Lower leg skin (tissue), 4 donors: ENCODE measurements at regions not wholly inside any gene's neighbourhood (a gene's known extent, or its start where the extent isn't known, plus 50 kb on each side); places are given as distances from the start of the nearest gene placed in this dataset.

Experiments used
- DNase-seq, 2 donors: peaks; one replicate each; pipeline ENCODE4 v3.0.0-alpha.2; 2019; ENCODE audit warnings: low spot score in 2 of 2
- H3K4me3 ChIP-seq: fragments of 200-600 bp; sonication (generic); 2 replicates; pipeline ENCODE4 v1.5.1; 2017; ENCODE audit warnings: mild to moderate bottlenecking, low read depth; ENCODE audit not compliant: poor library complexity, severe bottlenecking
- CTCF ChIP-seq, 3 donors: fragments of 450-650 bp; IDR thresholded peaks; one replicate each; pipeline ENCODE4 v1.5.1; 2016; ENCODE audit warnings: antibody characterized with exemption in 3 of 3, mild to moderate bottlenecking in 3 of 3, moderate library complexity in 2 of 3
- POLR2A ChIP-seq, 2 donors: fragments of 450-650 bp; IDR thresholded peaks; one replicate each; pipeline ENCODE4 v1.6.1; 2016 to 2017; ENCODE audit warnings: antibody characterized with exemption in 2 of 2, mild to moderate bottlenecking in 1 of 2, moderate library complexity in 1 of 2
- WGBS, 2 donors: methylation state at CpG; one replicate each; pipeline ENCODE4 v1.1.5; 2018; 5-methylcytosine and 5-hydroxymethylcytosine counted together
- intact Hi-C: fragments of 100-400 bp; cut with DNase I; formaldehyde crosslinking; loops from one replicate; pipeline ENCODE4 v1.15.0; 2023; ENCODE audit warnings: low total_unique reads

DNA sequence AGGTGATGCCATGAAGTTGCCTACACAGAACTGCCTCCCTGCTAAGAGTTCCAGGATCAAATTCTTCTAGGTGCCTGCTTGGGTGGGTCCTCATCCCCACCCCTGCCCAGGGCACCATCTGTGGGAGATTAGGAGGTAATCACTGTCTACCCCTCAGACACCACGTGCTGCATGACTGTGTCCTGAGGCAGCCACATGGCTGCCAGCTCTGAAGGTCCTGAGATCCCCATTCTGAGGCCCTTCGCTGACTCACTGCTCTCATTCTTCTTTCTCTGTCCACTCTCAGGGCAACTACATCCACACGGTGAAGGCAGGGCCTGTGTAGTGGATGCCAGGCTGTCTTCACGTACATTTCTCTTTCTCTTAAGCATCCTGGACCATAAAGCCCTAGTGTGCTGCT, 222.9 kb upstream of the ANKRD55 start:
- WGBS, 2 donors = 70 to 81% methylated on average over 4 of the region's 4 CpGs
- no peak overlapping the region for H3K4me3 ChIP-seq
- intact Hi-C loops = no loop called here
- DNase-seq = no peak
- TF ChIP-seq POLR2A (IDR thresholded peaks at IDR 0.05) = no peak
- TF ChIP-seq CTCF (IDR thresholded peaks at IDR 0.05) = no peak

DNA sequence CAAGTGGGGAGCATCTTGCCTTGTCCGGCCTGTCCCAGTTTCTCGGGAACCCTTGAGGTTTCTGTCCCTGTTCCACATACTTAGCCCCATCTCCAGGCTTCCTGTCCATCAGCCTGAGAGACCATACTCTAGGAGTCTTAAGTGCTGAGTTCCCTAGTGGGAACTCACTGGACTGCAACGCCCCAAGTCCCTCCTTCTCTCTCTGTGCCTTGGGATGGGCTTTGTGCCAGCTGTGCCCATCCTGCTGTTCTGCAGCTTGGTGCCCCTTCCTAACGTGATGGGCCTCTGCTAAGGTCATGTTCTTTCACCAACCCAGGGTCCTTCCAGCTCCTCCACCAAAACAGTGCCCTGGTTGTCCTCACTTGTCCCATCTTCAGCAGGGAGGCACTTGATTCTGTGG, 222.3 kb upstream of the ANKRD55 start:
- TF ChIP-seq CTCF (IDR thresholded peaks at IDR 0.05) (no peak), POLR2A (IDR thresholded peaks at IDR 0.05) (no peak)
- intact Hi-C loops = no loop called here
- DNase-seq = no peak
- H3K4me3 ChIP-seq = no peak overlapping the region
- WGBS, 2 donors = 89 to 96% methylated on average over 4 of the region's 4 CpGs

DNA sequence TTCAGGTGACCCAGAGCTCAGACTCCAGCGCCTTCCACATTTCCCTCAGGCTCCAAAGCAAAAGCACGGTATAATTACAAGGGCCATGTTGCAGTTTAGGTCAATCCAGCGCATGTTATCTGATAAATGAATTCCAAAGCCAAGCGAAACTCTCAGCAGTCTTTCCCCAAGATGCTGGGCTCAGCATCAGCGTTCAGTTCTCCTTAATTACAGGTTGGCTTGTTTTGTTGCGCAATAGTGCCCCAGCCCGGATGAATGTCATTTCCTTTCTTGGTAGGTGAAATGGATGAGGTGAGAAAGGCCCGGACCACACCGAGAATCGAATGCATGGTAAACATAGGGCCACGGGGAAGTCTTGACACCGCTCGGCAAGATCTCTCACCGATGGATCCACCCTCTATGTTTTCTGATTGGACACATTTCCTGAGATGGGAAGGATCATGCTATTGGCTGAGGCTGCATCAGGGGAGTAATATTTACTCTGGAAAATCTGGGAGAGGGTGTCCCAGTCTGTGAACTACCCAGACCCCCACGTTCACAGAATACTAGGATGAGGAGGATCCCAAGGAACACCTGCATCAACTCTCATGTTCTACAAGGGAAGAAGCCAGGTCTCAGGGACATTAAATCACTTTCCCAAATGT, 221.2 kb upstream of the ANKRD55 start:
- no peak overlapping the region for H3K4me3 ChIP-seq
- WGBS, 2 donors = 83 to 88% methylated on average over 15 of the region's 15 CpGs
- no peak for DNase-seq
- no peak for TF ChIP-seq CTCF (IDR thresholded peaks at IDR 0.05)
- no peak for TF ChIP-seq POLR2A (IDR thresholded peaks at IDR 0.05)
- intact Hi-C loops = no loop called here

- no peak for DNase-seq
- H3K4me3 ChIP-seq = no peak overlapping the region
- TF ChIP-seq CTCF (IDR thresholded peaks at IDR 0.05) = no peak
- no peak for TF ChIP-seq POLR2A (IDR thresholded peaks at IDR 0.05)
- WGBS, 2 donors = 42 to 70% methylated on average over 7 of the region's 7 CpGs
- intact Hi-C loops = no loop called here
These were observed 218.6 kb upstream of the ANKRD55 start for GRCh38 chr5:56451742-56452141.

GRCh38 chr5:56450766-56451165, 217.6 kb upstream of the ANKRD55 start:
- no peak overlapping the region for H3K4me3 ChIP-seq
- TF ChIP-seq CTCF (IDR thresholded peaks at IDR 0.05) (no peak), POLR2A (IDR thresholded peaks at IDR 0.05) (no peak)
- WGBS, 2 donors = 65 to 77% methylated on average over 8 of the region's 8 CpGs
- DNase-seq = no peak
- intact Hi-C loops = no loop called here

GRCh38 chr5:56449071-56449640, 216.0 kb upstream of the ANKRD55 start:
- WGBS, 2 donors = 82 to 88% methylated on average over 7 of the region's 7 CpGs
- TF ChIP-seq CTCF (IDR thresholded peaks at IDR 0.05) (no peak), POLR2A (IDR thresholded peaks at IDR 0.05) (no peak)
- intact Hi-C loops = no loop called here
- DNase-seq = no peak
- H3K4me3 ChIP-seq = no peak overlapping the region
